NCI-H2171 (cell line): ENCODE measurements at regions not wholly inside any gene's neighbourhood (a gene's known extent, or its start where the extent isn't known, plus 50 kb on each side); places are given as distances from the start of the nearest gene placed in this dataset.
"Not testable (repeated sequence)": the region's sequence is repeated elsewhere in the genome, so short reads cannot be mapped to it uniquely, and the experiment has no call there.

Experiments
- DNase-seq: peaks from one replicate; lab custom pipeline; 2025; lab: John Stamatoyannopoulos, UW

DNA sequence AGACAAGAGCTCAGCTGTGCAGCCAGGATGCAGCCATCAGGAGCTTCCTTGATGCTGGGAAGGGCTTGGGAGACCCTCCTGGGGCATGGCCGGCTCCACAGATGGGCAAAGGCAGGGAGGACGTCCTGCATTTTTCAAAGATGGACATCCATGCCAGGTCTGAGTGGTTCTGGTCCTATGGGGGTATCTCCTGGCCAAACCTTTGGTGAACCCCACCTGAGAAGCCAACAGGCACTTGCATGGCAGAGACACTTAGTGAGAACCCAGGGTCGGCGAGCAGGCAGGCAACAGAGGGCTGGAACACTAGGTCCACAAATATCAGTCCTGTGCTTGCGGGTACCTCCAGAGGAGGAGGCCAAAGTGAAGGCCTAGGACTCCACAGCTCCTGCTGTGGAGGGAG is 70.0 kb downstream of the KCTD15 start:
- no peak for DNase-seq

DNA sequence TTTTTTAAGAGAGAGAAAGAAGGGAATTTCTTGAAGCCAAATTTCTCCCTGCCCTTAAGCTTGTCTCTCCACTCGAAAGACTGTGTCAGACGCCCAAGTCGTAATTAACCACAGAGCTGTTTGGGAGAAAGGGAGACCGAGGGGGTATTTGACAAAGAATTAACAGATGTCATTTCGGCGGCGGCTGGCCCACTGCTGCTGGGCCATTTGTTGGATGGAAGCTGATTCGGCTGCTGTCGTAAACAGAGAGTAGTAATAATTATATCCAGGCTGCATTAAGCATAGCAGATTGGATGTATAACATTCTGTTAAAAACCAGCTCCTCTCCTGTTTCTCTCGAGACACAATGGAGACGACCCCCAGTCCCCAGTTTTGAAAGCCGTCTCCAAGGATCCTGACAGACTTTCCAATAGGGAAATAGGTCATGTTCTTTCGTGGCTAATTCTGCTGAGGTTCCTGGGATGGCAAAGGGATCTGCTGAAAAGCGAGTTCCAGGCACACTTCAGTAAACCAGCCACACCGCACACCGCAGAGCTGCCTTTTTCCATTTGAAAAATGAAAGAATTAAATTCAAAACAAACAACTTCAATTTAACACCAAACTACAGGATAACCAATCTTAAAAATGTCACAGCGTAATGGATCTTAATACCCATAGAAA is 71.5 kb downstream of the KCTD15 start:
- DNase-seq = no peak

DNA sequence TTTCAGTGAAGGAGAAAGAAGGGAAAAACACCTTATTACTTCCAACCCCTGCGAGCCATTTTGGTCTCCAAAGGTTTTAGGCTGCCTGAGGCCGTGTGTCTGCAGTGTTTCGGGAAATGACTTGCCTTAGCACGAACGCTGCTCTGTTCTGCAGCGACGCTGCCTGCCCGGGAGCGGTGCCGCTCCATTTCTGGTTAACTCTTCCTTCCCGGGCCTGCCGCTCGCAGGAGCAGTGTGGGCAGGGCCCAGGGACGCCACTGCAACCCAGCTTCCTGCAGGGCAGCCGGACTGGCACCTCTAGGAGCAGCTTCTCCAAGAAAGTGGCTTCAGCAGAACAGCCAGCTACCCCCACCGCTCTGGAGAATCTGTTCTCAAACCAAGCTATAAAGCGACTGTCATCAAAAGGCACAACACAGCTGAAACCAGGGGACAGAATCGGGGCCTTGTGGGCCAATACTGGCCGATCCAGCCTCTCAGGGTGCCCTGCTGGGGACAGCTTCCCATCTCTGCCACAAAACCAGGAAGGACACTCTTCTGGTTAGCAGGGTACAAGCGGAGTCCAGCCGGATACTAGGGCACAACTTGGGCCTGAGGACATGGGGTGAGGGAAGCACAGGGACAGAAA is 72.2 kb downstream of the KCTD15 start:
- DNase-seq = no peak

DNA sequence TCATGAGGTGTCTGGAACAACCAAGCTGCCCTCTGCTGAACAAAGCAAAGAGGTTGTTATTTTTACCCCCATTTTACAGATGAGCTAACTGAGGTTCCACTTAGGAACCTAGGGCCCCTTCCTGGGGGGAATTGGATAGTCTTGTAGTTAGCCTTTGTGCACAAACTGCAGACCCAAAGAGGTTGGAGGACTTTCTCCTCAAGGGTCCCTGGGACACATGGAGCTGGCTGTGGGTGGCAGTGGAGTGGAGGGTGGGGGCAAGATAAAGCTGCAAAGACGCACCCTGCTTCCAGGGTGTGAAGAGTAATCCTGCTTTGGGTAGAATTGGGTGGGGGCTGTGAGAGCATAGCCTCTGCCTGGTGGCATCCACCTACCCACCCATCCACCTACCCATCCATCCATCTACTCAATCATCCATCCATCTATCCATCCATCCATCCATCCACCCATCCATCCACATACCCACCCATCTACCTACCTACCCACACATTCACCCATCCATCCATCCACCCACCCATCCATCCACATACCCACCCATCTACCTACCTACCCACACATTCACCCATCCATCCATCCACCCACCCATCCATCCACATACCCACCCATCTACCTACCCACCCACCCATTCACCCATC is 73.7 kb downstream of the KCTD15 start:
- not testable (repeated sequence) for DNase-seq

DNA sequence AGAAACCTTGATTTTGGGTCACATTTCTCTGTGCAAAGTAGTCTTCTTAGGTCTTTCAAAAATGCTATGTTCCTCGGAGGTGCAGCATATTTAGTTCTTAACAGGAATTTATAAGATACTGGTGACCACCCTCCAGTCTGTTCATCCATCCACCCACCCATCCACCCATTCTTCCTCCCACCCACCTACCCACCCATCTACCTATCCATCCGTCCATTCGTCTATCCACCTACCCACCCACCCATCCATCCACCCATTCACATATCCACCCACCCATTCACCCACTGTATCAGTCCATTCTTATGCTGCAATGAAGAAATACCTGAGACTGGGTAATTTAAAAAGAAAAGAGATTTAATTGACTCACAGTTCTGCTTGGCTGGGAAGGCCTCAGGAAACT is 74.9 kb downstream of the KCTD15 start:
- no peak for DNase-seq

DNA sequence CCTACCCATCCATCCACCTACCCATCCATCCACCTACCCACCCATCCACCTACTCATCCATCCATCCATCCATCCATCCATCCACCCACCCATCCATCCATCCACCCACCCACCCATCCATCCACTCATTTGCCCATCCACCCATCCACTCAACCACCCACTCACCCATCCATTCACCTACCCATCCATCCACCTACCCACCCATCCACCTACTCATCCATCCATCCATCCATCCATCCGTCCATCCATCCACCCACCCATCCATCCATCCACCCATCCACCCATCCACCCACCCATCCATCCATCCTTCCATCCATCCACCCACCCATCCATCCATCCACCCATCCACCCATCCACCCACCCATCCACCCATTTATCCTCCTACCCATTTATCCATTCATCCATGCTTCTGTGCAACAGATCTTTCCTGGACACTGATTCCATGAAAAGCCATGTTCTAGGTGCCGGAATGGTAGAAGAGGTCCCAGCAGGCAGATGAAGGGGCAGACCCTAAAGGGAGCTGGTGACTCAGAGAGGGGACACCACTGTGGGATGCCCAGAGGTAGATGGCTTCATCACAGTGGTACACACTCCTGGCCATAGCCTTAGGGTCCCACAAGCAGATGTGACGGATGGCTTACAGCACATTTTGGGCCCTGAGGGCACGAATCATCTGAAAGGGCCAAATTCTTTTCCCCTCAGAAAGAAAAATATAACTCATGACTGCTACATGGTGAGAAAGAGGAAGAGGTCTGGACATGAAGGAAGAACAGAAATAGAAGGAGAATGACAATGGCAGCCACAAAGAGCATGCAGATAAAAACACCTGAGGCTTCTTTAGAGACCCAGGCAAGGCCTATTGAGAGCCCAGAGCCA is 76.0 kb downstream of the KCTD15 start:
- no peak for DNase-seq

DNA sequence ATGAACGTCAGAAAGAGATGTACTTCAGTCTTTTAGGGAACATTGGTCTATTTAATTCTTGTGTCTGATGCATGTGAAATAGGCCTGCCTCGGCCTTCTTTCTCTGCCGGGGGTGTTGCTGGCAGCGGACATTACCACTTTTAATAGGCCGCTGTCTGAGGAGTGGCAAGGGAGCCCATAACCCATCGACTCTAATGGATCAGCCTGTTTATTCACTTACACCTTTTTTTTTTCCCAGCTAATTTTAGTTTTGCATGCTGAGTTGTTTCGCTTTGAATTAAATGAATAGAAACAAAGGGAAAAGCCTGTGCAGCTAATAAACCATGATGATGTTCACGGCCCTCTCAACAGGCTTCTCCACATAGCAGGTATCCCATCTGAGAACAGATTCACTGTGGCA is 78.4 kb downstream of the KCTD15 start:
- no peak for DNase-seq

DNA sequence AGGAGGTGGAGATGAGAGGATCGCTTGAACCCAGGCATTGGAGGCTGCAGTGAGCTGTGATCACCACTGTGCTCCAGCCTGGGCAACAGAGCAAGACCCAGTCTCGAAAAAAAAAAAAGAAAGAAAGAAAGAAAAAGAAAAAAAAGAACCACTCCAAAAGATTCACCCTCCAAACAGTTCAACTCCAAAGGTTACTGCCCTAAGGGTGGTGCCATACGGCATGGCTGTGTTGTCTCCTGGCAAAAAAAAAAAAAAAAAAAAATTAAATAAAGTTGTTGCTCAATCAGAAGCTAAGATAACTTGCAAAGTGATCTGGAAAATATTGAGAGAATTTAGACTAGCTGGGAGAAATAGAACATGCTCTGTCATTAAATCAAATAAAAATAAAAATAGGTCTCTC is 79.5 kb downstream of the KCTD15 start:
- no peak for DNase-seq

DNA sequence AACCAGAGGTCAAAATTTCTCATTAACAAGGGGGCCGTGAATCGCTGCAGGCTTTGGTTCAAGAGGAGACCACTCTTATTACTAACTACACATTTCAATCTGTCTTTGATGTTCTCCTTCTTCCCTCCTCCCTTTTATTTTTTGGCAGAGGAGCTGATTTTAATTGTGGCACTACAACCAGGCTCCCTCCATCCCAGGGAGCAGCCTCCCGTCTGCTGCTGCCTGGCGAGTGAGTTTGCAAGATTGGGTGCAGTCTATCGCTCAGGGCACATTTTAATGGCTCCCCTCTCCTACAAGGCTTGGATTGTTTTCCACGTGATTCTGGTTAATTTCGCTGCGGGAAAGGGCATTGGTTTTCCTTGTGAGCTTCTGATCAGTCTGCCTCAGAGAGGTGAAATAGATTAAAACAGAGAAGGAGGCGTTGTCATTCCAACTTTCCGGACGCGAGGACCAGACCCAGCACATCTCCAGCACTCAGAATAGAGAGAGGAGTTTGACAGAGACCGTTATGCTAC is 81.4 kb downstream of the KCTD15 start:
- DNase-seq = no peak

DNA sequence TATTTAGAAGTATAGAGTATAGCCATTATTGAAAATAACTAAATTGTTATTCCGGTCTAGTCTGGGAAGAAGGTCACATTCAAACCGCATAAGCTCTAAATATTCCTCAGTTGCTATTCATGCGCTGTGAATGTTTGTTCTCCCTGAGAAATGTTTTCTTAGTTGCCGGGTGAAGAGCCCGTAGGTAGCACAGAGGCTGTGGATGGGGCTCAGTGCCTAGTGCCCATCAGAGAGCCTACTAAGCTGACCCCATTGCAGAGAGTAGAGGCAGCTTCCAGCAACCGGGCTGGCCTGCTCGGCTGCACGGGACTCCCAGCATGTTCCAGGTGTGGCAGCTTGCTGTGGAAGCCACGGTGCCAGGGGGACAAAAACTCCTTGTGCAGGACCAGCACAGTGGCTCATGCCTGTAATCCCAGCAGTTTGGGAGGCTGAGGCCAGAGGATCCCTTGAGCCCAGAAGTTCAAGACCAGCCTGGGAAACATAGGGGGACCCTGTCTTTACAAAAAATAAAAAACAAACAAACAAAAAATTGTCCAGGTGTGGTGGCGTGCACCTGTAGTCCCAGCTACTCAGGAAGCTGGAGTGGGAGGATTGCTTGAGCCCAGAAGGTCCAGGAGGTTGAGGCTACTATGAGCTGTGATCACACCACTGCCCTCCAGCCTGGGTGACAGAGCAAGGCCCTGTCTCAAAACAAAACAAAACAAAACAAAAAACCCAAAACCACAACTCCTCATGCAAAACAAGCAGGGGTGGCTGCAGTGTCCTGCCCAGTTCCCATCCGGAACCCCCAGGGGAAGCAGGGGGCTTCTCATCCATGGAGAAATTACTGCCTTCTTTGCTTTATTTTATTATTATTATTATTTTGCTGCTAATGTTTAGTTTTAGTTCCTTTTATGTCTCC is 82.5 kb downstream of the KCTD15 start:
- DNase-seq = no peak

DNA sequence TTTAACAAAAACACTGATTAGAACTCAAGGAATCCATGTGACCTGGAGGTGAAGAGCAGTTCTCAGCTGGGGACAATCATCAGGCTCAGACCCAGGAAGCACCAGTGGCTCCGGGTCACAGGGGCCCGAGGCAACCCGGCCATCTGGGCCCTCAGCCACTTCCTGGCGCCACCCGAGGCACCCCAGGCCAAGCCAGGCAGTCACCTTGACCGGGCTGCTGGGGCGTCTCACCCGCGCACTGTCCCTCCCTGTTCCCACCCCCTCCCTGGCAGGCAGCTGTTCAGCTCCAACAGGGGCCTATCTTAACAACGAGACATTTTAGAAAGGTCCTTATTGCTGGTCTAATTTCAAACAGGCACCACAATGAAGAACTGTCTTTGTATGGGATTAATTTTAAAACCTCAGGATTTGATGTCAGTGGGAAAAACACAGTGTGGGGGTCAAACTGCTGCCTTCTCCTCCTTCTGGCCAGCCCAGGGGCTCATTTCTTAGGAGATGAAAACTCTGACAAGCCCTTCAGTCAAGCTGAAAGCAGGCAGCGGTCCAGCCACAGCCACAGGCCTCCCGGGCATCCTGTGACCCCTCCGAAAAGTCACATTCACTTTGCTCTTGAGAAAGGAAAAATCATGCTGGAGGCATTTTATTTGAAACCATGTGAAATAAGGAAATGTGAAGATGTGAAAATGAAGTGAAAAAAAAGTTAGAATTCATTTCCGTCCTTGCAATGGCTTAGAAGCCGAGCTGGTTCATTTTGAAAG is 83.3 kb downstream of the KCTD15 start:
- no peak for DNase-seq

DNA sequence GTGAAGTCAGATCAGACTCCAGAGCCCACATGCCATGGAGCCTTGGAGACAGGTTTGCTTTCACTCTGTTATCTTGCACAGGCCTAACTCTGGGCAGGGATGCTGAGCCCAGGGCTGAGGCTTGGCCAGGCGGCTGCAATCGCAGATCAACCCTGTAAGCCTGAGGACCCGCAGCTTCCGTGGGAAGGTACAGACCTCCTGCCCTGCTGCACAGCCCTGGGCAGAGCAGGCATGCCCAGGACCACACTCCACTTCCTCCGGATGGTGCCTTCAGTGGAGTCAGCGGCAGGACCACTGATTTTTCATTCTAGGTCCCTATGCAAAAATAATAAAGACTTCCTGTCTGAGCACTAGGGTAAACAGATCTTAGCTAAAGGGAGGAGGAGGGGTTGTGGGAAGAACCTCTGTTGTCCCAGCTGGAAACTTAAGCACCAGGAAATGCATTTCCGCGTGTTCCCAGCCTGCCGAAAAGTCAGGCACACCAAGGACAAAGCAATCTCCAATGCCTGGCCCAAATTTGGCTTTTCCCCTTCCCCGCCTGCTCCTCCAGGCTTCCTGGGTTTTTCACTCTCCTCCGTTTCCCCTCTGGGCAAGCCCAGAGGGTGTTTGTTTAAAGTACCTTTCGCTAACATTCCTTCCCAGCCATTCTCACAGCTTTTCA is 87.3 kb downstream of the KCTD15 start:
- no peak for DNase-seq

DNA sequence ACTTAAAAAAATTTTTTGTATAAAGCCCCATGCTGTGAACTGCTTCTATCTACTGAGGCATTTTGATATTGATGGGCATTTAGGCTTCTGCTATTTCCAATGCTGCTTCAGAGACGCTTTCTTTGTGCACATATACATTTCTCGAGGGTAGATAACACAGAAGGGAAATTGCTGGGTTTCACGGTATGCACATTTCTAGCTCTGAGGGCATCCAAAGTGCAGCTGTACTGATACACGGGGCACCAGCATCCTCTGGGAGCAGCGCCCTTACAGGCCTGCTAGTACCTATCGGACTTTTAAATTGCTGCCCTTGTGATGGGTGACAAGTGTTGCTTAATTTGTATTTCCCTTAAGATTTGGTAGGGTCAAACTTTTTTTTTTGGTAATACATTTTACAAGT is 88.6 kb downstream of the KCTD15 start:
- no peak for DNase-seq

DNA sequence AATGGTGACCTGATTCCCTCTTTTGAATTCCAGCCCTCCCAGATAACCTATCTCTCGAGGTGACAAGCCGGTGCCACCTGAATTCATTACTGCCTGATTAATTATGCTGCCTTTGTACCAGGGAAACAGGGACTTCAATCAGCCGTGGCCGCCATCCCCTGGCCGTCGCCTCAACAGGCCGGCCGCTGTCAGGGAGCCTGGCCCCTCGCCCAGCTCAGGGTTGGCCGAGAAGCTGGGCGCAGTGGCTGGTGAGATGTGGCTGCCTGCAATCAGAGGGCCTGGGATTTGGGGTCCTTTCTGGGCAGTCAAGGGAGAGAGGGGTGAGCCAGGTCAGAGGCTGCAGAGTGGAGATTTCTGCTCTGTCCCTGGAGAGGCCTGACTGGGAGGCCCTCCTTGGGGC is 91.2 kb downstream of the KCTD15 start:
- no peak for DNase-seq

DNA sequence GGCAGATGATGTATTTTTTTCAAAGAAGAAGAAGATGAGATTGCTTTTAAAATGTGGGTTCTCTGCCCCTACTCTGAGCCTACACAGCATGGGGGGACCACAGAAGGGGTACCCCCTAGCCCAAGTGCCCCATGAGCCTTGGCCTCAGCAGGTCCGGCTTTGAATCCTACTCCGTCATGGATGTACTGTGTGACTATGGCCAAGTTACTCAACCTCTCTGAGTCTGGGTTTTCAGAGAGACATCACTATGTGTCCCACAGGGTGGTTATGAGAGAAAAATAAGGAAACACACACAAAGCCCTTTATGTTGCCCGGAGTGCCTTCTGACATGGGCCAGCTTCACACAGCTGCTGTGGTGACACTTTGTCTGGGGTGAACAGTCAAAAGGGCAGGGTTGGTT is 92.0 kb downstream of the KCTD15 start:
- no peak for DNase-seq

DNA sequence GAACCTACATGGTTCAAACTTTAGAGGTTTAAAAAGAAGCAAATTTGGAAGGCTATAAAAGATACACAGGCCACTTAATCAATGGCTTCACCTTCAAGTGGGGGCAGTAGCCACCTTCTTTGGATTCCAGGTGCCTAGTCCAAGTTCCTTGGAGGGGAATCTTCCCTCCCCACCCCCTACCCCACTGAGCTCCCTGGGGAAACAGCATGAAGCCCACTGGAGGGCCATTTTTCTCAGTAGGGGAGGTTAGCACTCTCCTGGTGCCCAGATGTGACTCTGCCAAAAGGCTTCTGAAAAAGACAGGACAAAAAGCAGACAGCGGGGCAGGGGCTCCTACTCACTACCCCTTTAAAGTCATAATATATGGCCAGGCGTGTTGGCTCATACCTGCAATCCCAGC is 93.9 kb downstream of the KCTD15 start:
- no peak for DNase-seq

DNA sequence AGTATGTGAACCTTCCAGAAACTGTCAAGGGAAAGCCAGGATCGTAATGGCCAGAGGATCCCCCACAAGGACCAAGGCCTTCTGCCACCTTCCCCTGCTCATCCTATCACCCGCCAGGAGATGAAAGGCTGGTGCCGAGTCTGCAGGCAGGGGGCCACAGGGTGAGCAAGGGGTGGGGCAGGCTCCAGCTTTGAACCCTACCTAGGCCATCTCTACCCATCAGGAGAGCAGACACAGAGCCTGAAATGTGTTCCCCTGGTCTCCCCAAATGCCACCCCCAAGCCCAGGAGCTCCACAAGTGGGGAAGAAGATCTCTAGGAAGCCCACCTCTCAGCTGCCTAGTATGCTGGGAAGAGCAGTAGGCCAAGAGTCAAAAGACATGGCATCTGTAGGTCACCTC is 95.1 kb downstream of the KCTD15 start:
- no peak for DNase-seq

DNA sequence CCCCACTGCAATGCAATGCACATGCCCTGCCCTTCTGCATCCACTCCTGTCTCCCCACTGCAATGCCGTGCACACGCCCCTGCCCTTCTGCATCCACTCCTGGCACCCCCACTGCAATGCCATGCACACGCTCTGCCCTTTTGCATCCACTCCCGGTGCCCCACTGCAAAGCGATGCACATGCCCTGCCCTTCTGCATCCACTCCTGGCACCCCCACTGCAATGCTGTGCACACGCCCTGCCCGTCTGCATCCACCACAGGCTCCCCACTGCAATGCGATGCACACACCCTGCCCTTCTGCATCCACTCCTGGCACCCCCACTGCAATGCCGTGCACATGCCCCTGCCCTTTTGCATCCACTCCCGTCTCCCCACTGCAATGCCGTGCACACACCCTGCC is 98.1 kb downstream of the KCTD15 start:
- no peak for DNase-seq

DNA sequence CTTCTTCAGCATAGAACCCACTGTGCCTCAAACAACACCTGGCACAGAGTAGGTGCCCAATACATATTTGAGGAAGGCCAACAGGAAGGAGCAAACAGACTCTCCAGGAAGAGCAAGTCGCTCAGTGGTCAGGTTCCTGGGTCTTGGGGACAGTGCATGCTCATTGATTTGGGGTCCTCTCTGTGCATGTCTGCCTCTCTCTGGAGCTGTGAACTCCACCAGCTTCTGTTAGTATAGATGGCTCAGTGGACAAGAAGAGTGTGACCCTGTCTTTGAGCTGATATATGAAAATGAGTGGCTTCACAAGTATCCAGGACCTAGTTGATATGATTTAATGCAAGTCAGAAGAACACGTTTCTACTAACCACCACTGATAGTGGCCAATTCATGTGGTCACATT is 98.7 kb downstream of the KCTD15 start:
- DNase-seq = no peak

DNA sequence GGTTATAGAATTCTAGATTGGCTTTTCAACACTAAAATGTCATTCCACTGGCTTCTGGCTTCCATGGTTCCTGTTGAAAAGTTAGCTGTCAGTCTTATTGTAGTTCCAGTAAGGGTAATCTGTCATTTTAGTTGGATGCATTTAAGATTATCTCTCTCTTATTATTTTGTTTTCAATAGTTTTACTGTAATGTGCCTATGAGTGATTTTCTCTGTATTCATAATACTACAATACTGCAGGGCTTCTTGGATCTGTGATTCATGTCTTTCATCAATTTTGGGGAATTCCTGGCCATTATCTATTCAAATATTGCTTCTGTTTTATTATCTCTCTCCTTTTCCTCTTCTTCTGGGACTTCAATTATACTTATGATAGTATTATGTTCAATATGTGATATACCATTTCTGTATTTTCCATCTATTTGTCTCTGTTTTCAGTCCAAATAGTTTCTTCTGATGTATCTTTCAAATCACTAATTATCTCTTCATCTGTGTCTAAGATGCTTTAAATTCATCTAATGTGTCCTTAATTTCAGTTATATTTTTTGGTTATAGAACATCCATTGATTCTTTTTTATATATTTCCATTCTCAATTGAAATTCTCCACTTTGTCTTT is 101.5 kb downstream of the KCTD15 start:
- DNase-seq = no peak
